Thymus (tissue), 11 donors: ENCODE measurements at regions not wholly inside any gene's neighbourhood (a gene's known extent, or its start where the extent isn't known, plus 50 kb on each side); places are given as distances from the start of the nearest gene placed in this dataset.

Experiments
- DNase-seq, 9 donors: peaks; one replicate each; pipeline ENCODE4 v3.0.0-alpha.2; 2013; ENCODE audit warnings: low spot score in 9 of 9, low read depth in 6 of 9, missing footprints in 1 of 9
- H3K27ac ChIP-seq, 2 donors: one replicate each; pipeline ENCODE4 v1.5.1; 2013; ENCODE audit warnings: control low read depth in 1 of 2, low read depth in 1 of 2, low read length in 1 of 2, mild to moderate bottlenecking in 1 of 2, moderate library complexity in 1 of 2
- H3K27me3 ChIP-seq, 2 donors: one replicate each; pipeline ENCODE4 v1.5.1; 2013; ENCODE audit warnings: low read length in 1 of 2; ENCODE audit not compliant: control insufficient read depth in 2 of 2, insufficient read depth in 1 of 2
- H3K36me3 ChIP-seq, 2 donors: one replicate each; pipeline ENCODE4 v1.5.1; 2013; ENCODE audit warnings: low read length in 1 of 2, mild to moderate bottlenecking in 1 of 2, moderate library complexity in 1 of 2; ENCODE audit not compliant: control insufficient read depth in 2 of 2, insufficient read depth in 2 of 2
- H3K4me1 ChIP-seq, 2 donors: one replicate each; pipeline ENCODE4 v1.5.1; 2013; ENCODE audit warnings: low read length in 2 of 2; ENCODE audit not compliant: control insufficient read depth in 2 of 2, insufficient read depth in 2 of 2
- H3K4me3 ChIP-seq, 2 donors: one replicate each; pipeline ENCODE4 v1.5.1; 2013; ENCODE audit warnings: low read length in 2 of 2, control low read depth in 1 of 2, mild to moderate bottlenecking in 1 of 2
- H3K9me3 ChIP-seq, 2 donors: one replicate each; pipeline ENCODE4 v1.5.1; 2013; ENCODE audit warnings: low read length in 1 of 2, mild to moderate bottlenecking in 1 of 2; ENCODE audit not compliant: control insufficient read depth in 2 of 2, insufficient read depth in 1 of 2
- WGBS: extraction: QIAGEN DNeasy Blood & Tissue Kit; methylation state at CpG from one replicate; pipeline ENCODE4 v1.1.7; 2013; 5-methylcytosine and 5-hydroxymethylcytosine counted together
- donor health status: healthy.

DNA sequence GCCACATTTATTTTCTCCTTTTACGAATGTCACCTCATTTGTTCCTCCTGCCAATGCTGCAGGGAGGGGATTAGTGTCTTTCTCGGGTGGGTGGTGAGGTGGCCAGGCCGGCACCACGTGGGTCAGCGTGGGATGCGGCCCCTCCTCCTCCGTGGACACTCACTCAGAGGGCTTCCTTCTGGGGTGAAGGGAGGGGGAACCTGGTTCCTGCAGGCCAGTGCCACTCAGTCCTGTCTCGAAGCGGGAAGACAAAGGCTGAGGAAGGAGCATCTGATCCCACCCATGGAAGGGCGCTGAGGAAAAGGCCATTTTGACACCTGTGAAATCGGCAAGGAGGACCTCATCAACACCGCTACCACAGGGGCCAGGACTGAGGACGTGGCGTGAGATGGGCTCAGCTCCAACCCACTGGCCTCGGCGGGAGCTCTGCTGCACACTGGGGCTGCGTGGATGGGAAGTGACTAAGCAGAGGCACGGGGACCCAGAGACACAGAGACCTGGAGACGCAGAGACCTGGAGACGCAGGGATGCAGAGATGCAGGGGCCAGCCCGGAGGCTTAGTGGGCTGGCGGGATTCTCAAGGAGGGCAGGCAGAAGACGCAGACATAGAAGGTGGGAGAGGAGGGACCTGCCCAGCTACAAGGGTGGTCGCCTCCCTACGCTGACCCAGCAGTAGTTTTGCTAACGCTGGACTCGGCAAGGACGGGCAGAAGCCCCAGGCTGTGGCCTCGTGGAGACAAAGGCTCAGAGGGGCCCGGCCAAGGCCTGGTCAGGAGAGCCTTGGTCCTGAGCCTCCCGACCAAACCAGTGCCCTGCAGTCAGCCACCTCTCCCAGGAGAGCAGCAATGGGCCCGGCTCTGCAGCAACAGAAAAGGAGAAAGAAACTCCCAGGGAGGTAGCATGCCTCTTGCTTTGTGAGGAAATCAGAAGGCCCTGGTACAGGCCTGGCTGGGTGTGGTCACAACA, 1071.2 kb downstream of the BRD1 start:
- Histone ChIP-seq H3K4me1 (no peaks in the 10 kb centered on the region), H3K4me3 (no peak overlapping the region), H3K27ac (no peak overlapping the region), H3K27me3 (no peaks in the 10 kb centered on the region), H3K36me3 (no peaks in the 10 kb centered on the region), H3K9me3 (no peaks in the 10 kb centered on the region)
- WGBS = 86% methylated on average over 32 of the region's 32 CpGs
- no peak for DNase-seq

DNA sequence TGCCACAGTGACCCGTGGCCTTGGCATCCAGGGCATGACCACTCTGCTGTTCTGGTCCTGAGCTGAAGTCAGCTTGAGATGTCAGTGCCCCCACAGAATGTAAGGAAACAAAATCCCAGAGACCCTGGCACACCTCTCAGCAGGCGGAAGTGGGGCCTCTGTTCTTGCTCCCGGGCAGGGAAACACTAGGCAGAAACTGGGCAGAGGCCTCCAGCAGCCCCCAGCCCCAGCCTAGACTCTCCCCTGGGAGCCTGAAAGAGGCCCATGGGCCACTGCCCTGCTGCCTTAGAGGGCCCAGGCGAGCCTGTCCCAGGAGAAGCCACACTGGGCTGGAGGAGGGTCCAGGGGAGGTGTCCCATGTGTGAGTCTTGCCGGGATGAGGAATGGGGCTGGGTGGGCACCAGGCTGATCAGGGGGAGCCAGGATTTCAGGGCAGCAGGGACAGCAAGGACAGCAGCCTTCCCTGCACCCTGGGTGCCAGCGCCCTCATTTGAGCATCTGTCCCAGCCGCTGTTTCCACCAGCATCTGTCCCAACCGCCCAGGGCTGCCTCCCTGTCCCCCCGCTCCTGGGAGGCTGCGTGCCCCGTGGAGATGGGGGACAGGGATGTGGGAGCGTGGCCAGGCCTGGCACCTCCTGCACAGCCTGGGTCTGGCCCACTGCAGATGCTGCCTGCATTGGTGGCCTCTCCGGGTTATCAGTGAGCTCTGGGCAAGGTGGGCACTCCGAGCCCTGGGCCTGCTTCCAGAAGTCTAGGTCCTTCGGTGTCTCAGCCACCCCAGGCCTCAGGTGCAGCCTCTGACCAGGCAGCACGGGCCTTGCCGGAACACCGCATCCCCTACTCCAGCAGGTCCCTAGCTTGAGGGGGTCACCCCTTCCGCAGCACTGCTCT, 1072.4 kb downstream of the BRD1 start:
- Histone ChIP-seq H3K4me1 (no peaks in the 10 kb centered on the region), H3K9me3 (no peaks in the 10 kb centered on the region), H3K27ac (no peak overlapping the region), H3K27me3 (no peaks in the 10 kb centered on the region), H3K4me3 (no peak overlapping the region), H3K36me3 (no peaks in the 10 kb centered on the region)
- no peak for DNase-seq
- WGBS = 94% methylated on average over 19 of the region's 19 CpGs

DNA sequence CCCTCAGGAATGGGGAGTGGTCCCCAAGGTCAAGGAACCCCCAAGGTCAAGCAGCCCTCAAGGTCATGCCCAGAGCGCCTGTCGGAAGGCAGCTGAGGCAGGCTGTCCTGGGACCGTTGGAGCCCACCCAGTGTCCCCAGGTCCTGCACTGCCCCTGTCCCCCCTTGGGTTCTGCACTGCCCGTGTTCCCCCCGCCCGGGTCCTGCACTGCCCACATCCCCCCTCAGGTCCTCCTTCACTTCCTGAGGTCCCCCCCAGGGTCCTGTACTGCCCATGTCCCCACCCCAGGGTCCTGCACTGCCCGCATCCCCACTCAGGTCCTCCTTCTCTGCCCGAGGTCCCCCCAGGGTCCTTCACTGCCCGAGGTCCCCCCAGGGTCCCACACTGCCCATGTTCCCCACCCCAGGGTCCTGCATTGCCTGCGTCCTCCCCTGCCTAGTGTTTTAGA, 1073.0 kb downstream of the BRD1 start:
- H3K36me3 ChIP-seq = no peaks in the 10 kb centered on the region
- H3K4me3 ChIP-seq = no peak overlapping the region
- H3K9me3 ChIP-seq = no peaks in the 10 kb centered on the region
- H3K4me1 ChIP-seq = no peaks in the 10 kb centered on the region
- no peaks in the 10 kb centered on the region for H3K27me3 ChIP-seq
- no peak for DNase-seq
- WGBS = 97% methylated on average over 10 of the region's 10 CpGs
- no peak overlapping the region for H3K27ac ChIP-seq

DNA sequence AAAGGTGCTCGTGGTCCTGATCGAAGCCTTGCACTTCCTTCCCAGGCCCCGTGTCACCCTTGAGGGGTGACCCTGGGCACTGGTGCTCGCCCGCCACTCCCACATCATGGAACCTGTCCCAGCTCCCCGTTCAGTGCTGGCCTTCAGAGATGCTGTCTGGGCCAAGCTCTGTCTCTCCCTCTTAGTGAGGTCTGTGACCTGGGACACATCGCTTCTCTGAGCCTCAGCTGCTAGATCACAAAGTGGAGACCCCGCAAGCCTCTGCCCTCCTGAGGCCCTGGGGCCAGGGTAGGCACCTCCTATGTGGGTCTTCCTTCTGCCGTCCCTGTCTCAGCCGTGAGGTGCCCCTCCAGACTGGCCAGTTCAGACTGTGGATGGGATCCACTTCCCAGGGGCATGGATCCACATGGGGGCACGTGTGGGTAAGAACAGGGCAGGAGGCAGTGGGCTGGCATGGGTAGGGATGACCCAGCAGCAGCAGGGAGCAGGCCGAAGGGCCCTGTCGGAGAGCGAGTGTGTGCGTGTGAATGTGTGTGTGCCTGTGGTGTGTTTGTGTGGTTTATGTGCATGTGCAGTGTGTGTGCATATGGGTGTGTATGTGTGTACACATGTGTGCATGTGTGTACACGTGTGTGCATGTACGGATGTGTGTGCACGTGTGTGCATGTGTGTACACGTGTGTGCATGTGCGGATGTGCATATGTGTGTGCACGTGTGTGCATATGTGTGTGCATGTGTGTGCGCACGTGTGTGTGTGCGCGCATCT, 1073.7 kb downstream of the BRD1 start:
- Histone ChIP-seq H3K9me3 (no peaks in the 10 kb centered on the region), H3K4me1 (no peaks in the 10 kb centered on the region), H3K4me3 (no peak overlapping the region), H3K27me3 (no peaks in the 10 kb centered on the region), H3K36me3 (no peaks in the 10 kb centered on the region), H3K27ac (no peak overlapping the region)
- WGBS = 87% methylated on average over 25 of the region's 25 CpGs
- no peak for DNase-seq

DNA sequence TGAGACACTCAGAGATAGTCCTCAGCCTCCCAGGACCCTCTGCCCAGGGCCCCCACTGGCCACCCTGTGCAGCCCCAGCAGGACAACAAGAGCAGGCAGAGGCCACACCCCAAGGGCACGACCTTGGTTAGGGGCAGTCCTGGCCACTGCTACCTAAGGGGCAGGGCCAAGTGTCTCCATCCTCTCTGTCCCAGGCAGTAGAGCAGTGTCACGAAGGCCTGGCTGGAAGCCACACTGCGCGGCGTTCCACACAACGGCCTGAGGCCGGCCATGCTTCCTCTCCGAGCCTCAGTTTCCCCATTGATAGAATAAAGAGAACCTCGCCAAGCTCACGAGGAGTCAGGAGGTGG, 1074.3 kb downstream of the BRD1 start:
- 96% methylated on average over 10 of the region's 10 CpGs for WGBS
- Histone ChIP-seq H3K27me3 (no peaks in the 10 kb centered on the region), H3K4me1 (no peaks in the 10 kb centered on the region), H3K9me3 (no peaks in the 10 kb centered on the region), H3K4me3 (no peak overlapping the region), H3K36me3 (no peaks in the 10 kb centered on the region), H3K27ac (no peak overlapping the region)
- no peak for DNase-seq

GRCh38 chr22:48752451-48753380, 1075.0 kb downstream of the BRD1 start:
- no peak overlapping the region for H3K4me3 ChIP-seq
- DNase-seq = no peak
- no peaks in the 10 kb centered on the region for H3K9me3 ChIP-seq
- H3K27me3 ChIP-seq = no peaks in the 10 kb centered on the region
- no peaks in the 10 kb centered on the region for H3K36me3 ChIP-seq
- no peaks in the 10 kb centered on the region for H3K4me1 ChIP-seq
- 72% methylated on average over 22 of the region's 22 CpGs for WGBS
- H3K27ac ChIP-seq = no peak overlapping the region

DNA sequence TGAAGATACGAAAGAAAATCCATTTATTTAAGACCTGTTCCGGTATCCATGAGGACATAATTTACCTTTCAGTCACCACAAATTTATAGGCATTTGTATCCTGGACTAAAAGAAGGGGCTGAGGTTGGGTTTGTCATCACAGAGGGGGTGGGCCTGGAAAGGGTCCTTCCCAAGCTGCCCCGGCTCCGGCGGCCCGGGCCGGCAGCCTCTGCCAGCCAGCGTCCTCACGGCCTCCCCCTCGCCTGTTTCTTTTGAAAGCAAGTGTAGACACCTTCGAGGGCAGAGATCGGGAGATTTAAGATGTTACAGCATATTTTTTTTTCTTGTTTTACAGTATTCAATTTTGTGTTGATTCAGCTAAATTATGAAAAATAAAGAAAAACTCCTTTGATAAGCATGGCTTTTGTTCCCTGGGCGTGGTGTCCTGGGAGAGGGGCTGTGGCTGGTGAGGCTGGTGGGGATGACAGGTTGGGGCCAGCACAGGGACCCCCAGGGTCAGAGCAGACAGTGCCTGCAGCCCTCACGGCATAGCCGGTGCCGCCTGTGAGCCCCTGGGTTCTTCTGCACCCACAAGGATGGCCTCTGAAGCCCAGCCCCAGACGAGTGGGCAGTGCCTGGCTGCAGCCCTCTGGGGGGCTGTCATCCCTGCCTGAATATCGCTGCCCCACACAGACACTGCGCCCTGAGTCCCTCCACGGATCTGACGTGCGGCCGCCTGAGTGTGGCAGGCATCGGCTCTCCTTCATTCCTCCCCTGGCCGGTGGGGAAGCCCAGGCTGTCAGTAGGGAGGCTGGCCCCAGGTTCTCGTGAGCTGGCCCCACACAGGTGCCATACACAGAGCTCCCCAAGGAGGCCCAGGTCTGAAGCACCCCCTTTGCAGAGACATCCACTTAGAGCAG, 1075.9 kb downstream of the BRD1 start:
- no peaks in the 10 kb centered on the region for H3K9me3 ChIP-seq
- 93% methylated on average over 26 of the region's 26 CpGs for WGBS
- no peak for DNase-seq
- no peak overlapping the region for H3K4me3 ChIP-seq
- no peaks in the 10 kb centered on the region for H3K27me3 ChIP-seq
- no peak overlapping the region for H3K27ac ChIP-seq
- no peaks in the 10 kb centered on the region for H3K36me3 ChIP-seq
- H3K4me1 ChIP-seq = no peaks in the 10 kb centered on the region
